ENCODE measurements at regions not wholly inside any gene's neighbourhood (a gene's known extent, or its start where the extent isn't known, plus 50 kb on each side); places are given as distances from the start of the nearest gene placed in this dataset.

DNA sequence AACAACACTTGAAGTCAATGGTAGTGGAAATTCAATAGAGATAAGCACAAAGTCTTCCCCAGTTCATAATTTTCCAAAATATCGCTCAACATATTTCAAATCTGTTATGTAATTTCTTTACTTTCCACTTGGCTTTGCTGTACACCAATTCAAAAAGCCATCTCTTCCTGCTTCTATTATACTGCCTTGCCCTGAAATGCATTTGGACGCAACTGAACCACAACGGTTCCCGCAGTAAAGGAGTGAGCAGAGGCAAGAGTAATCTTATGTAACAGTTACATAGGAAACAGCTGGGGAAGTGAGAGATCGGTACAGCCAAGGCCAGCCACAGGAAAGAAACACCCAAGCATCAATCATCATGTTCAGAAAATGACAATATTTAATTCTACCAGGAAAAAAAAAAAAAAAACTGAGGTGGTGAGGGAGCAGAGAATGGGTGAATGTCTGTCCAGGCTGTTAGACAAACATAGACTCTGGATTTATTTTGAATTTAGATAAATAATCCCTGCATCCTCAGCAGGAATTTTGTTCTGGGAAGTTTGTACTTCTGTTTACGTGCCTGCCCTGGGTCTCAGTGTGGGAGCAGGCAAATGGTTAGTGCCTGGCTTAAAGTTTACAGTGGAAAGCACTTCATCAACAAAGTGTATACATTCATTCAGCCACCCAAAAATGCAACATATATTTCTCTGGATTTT lies 392.2 kb downstream of the ETS1 start:
- H3K79me2 ChIP-seq (ENCODE audit: insufficient read depth, low read length): no peaks in the 10 kb centered on the region
- no peaks in the 10 kb centered on the region for H4K20me1 ChIP-seq (ENCODE audit: insufficient read depth, low read length, poor library complexity, severe bottlenecking)
- TF ChIP-seq EZH2phosphoT487 (IDR thresholded peaks at IDR 0.05; ENCODE audit: borderline replicate concordance): no peak
- peak; percentile 64 for TF ChIP-seq CTCF (conservative IDR thresholded peaks at IDR 0.05; ENCODE audit: low read length)
- H3K36me3 ChIP-seq (ENCODE audit: insufficient read depth, low read length): no peaks in the 10 kb centered on the region
- peaks cover 4% of the 10 kb centered on the region; the same call in 1 of the 2 replicates for H3F3A ChIP-seq (ENCODE audit: low read depth)
- peak overlapping the region; percentile 5; the same call in 1 of the 2 replicates for H2AFZ ChIP-seq (ENCODE audit: low read length)
- peak overlapping the region; percentile 70 for H3K9ac ChIP-seq (ENCODE audit: low read depth, low read length, poor library complexity, severe bottlenecking)
- H3K9me2 ChIP-seq (replicated peaks; ENCODE audit: low read depth, low read length): no peaks in the 10 kb centered on the region
- peak overlapping the region; percentile 63 for H3K4me2 ChIP-seq (ENCODE audit: low read depth, low read length, poor library complexity, severe bottlenecking)
- peaks cover 53% of the 10 kb centered on the region for H3K4me1 ChIP-seq (ENCODE audit: insufficient read depth, low read length, poor library complexity, severe bottlenecking)
- no peaks in the 10 kb centered on the region for H3K27me3 ChIP-seq (ENCODE audit: insufficient read depth, low read length, poor library complexity, severe bottlenecking)
- H3K4me3 ChIP-seq (ENCODE audit: low read length, poor library complexity, severe bottlenecking): peak overlapping the region; percentile 49
- H3K9me3 ChIP-seq (ENCODE audit: insufficient read depth, low read depth, low read length): no peaks in the 10 kb centered on the region

- Histone ChIP-seq H3K36me3 (ENCODE audit: insufficient read depth, low read length) (no peaks in the 10 kb centered on the region), H3K27me3 (ENCODE audit: insufficient read depth, low read length, poor library complexity, severe bottlenecking) (no peaks in the 10 kb centered on the region), H4K20me1 (ENCODE audit: insufficient read depth, low read length, poor library complexity, severe bottlenecking) (no peaks in the 10 kb centered on the region), H3K79me2 (ENCODE audit: insufficient read depth, low read length) (no peaks in the 10 kb centered on the region), H3F3A (ENCODE audit: low read depth) (peaks cover 4% of the 10 kb centered on the region; the same call in 1 of the 2 replicates), H2AFZ (ENCODE audit: low read length) (peak overlapping the region; percentile 5; the same call in 1 of the 2 replicates), H3K4me2 (ENCODE audit: low read depth, low read length, poor library complexity, severe bottlenecking) (peak overlapping the region; percentile 63), H3K4me3 (ENCODE audit: low read length, poor library complexity, severe bottlenecking) (peak overlapping the region; percentile 49), H3K9me2 (replicated peaks; ENCODE audit: low read depth, low read length) (no peaks in the 10 kb centered on the region), H3K4me1 (ENCODE audit: insufficient read depth, low read length, poor library complexity, severe bottlenecking) (peaks cover 49% of the 10 kb centered on the region), H3K9me3 (ENCODE audit: insufficient read depth, low read depth, low read length) (no peaks in the 10 kb centered on the region), H3K9ac (ENCODE audit: low read depth, low read length, poor library complexity, severe bottlenecking) (peak overlapping the region; percentile 70)
- TF ChIP-seq CTCF (conservative IDR thresholded peaks at IDR 0.05; ENCODE audit: low read length) (no peak), EZH2phosphoT487 (IDR thresholded peaks at IDR 0.05; ENCODE audit: borderline replicate concordance) (no peak)
Measured at GRCh38 chr11:128194216-128194615, 393.1 kb downstream of the ETS1 start.

DNA sequence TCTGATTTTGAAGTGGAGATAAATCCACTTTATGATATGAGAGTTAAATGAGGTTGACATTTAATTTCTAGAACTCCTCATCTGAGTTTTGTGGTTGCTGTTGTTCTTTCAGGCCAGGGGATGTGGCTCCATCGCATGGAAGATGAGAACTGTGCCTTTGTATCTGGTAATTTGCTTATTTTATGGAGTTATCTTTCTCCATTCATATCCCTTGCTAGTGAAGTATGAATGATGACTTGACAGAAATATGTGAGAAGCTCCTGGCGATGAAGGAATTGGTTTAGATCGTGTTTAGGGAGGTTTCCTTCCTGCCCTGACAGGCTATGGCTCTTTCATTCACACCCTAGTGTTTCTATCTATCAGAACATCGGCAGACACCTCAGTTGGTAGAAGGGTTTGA lies 393.7 kb downstream of the ETS1 start:
- no peaks in the 10 kb centered on the region for H3K9me3 ChIP-seq (ENCODE audit: insufficient read depth, low read depth, low read length)
- H3K9me2 ChIP-seq (replicated peaks; ENCODE audit: low read depth, low read length): no peaks in the 10 kb centered on the region
- no peak overlapping the region for H3K4me3 ChIP-seq (ENCODE audit: low read length, poor library complexity, severe bottlenecking)
- peak overlapping the region; percentile 70 for H3K9ac ChIP-seq (ENCODE audit: low read depth, low read length, poor library complexity, severe bottlenecking)
- TF ChIP-seq CTCF (conservative IDR thresholded peaks at IDR 0.05; ENCODE audit: low read length) (no peak), EZH2phosphoT487 (IDR thresholded peaks at IDR 0.05; ENCODE audit: borderline replicate concordance) (no peak)
- H3K27me3 ChIP-seq (ENCODE audit: insufficient read depth, low read length, poor library complexity, severe bottlenecking): no peaks in the 10 kb centered on the region
- H3K79me2 ChIP-seq (ENCODE audit: insufficient read depth, low read length): no peaks in the 10 kb centered on the region
- peaks cover 4% of the 10 kb centered on the region; the same call in 1 of the 2 replicates for H3F3A ChIP-seq (ENCODE audit: low read depth)
- H2AFZ ChIP-seq (ENCODE audit: low read length): 0 out of 2 replicates have a peak overlapping the region, but pooled peaks have one; percentile 2
- H3K4me2 ChIP-seq (ENCODE audit: low read depth, low read length, poor library complexity, severe bottlenecking): peak overlapping the region; percentile 63
- peaks cover 49% of the 10 kb centered on the region for H3K4me1 ChIP-seq (ENCODE audit: insufficient read depth, low read length, poor library complexity, severe bottlenecking)
- H3K36me3 ChIP-seq (ENCODE audit: insufficient read depth, low read length): no peaks in the 10 kb centered on the region
- no peaks in the 10 kb centered on the region for H4K20me1 ChIP-seq (ENCODE audit: insufficient read depth, low read length, poor library complexity, severe bottlenecking)
